Heart left ventricle (tissue), 13 donors: ENCODE measurements at regions not wholly inside any gene's neighbourhood (a gene's known extent, or its start where the extent isn't known, plus 50 kb on each side); places are given as distances from the start of the nearest gene placed in this dataset.

Source experiments
- CTCF ChIP-seq, 12 donors: fragments of 200-600 bp; sonication (generic) in 4 of 12; IDR thresholded peaks; one replicate each; pipeline versions ENCODE4 v1.5.0 to v1.8.0; 2018 to 2022; ENCODE audit warnings: antibody characterized with exemption in 12 of 12, mild to moderate bottlenecking in 5 of 12
- POLR2A ChIP-seq, 2 donors: fragments of 450-650 bp; IDR thresholded peaks; one replicate each; pipeline ENCODE4 v1.6.1; 2017; ENCODE audit warnings: antibody characterized with exemption in 2 of 2, mild to moderate bottlenecking in 2 of 2, moderate library complexity in 2 of 2
- donor health status: ischemic (EF 13 %, LVEDD 7.1; RV severe dilation, severe dysfunction).
- donor health status: DM: no; HTN: yes; CAD: no.
- donor health status: DM: no; HTN: no; CAD: no.
- donor health status: ischemic (EF 25% LVEDD 6.9; RV normal size, moderate dysfunction).
- donor health status: ischemic (EF 25% LVEDD 5.7; RV mildly dilated, moderate dysfunction).
- donor health status: ischemic (EF 35%, LVEDD 5.7; RV mildly dilated, moderate dysfunction).
- donor health status: nonischemic (EF 11% LVEDD 7.7; RV severe dilation, severe dysfunction).
- donor health status: DM: yes; HTN: yes; CAD: no.
- donor health status: PGD.
- donor health status: ischemic (EF 29% LVEDD 5.4; RV normal size, mild dysfunction).
- donor health status: nonischemic (EF 23%, LVEDD 6.1; RV moderate dilation, normal function).

DNA sequence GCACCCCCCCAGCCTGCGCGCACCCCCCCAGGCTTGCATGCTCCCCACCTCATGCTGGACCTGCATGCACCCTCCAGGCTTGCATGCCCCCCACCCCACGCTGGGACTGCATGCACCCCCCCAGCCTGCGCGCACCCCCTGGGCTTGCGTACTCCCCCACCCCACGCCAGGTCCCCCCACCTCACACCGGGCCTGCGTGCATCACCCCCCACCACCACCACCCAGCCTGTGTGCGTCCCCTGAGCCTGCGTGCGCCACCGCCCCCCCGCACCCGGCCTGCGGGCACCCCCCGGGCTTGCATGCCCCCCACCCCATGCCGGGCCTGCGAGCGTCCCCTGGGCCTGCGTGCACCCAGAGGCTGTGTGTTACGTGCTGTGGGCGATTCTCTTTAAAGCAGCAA is 61.0 kb upstream of the SLCO4A1 start:
- TF ChIP-seq CTCF (IDR thresholded peaks at IDR 0.05), result no peak
- no peak for TF ChIP-seq POLR2A (IDR thresholded peaks at IDR 0.05)
